Stomach (tissue), 4 donors: ENCODE measurements at regions not wholly inside any gene's neighbourhood (a gene's known extent, or its start where the extent isn't known, plus 50 kb on each side); places are given as distances from the start of the nearest gene placed in this dataset.

Source experiments
- CTCF ChIP-seq, 7 experiments: fragments of 450-650 bp in 4 of 7; fragments of 200-600 bp in 3 of 7; sonication (generic) in 3 of 7; IDR thresholded peaks; one replicate each; pipeline ENCODE4 v1.5.1; 2016 to 2019; ENCODE audit warnings: antibody characterized with exemption in 7 of 7, control low read depth in 2 of 7, mild to moderate bottlenecking in 1 of 7
- POLR2A ChIP-seq, 4 donors: fragments of 450-650 bp; IDR thresholded peaks; one replicate each; pipeline ENCODE4 v1.6.1; 2016; ENCODE audit warnings: antibody characterized with exemption in 4 of 4, control low read depth in 2 of 4, mild to moderate bottlenecking in 1 of 4, moderate library complexity in 1 of 4

GRCh38 chr5:92908952-92909601, 671.9 kb downstream of the NR2F1-AS1 start:
- no peak for TF ChIP-seq POLR2A (IDR thresholded peaks at IDR 0.05)
- no peak for TF ChIP-seq CTCF (IDR thresholded peaks at IDR 0.05)
